Left lung (tissue), 4 donors: ENCODE measurements at regions not wholly inside any gene's neighbourhood (a gene's known extent, or its start where the extent isn't known, plus 50 kb on each side); places are given as distances from the start of the nearest gene placed in this dataset.

Source experiments
- ATAC-seq: fragments of 200-7000 bp; cut with Tn5 transposase; one replicate; pipeline ENCODE4 v1.9.1; 2020; ENCODE audit warnings: moderate library complexity
- DNase-seq, 4 donors: peaks; one replicate each; pipeline ENCODE4 v3.0.0-alpha.2; 2013 to 2020
- H3K27ac ChIP-seq, 2 donors: fragments of 200-600 bp; sonication (generic) in 1 of 2; one replicate each; pipeline versions ENCODE4 v1.5.0 to v1.8.0; 2020 to 2021
- H3K27me3 ChIP-seq, 2 donors: fragments of 200-600 bp; sonication (generic) in 1 of 2; one replicate each; pipeline versions ENCODE4 v1.5.0 to v1.8.0; 2020 to 2021
- H3K36me3 ChIP-seq, 2 donors: fragments of 200-600 bp; sonication (generic) in 1 of 2; one replicate each; pipeline versions ENCODE4 v1.5.0 to v1.8.0; 2020 to 2021
- H3K4me1 ChIP-seq, 2 donors: fragments of 200-600 bp; one replicate each; pipeline ENCODE4 v1.8.0; 2021
- H3K4me3 ChIP-seq, 2 donors: fragments of 200-600 bp; sonication (generic) in 1 of 2; one replicate each; pipeline versions ENCODE4 v1.5.0 to v1.8.0; 2020 to 2021; ENCODE audit warnings: mild to moderate bottlenecking in 1 of 2
- H3K9me3 ChIP-seq, 2 donors: fragments of 200-600 bp; sonication (generic) in 1 of 2; one replicate each; pipeline versions ENCODE4 v1.5.0 to v1.8.0; 2020 to 2021
- intact Hi-C, 2 donors: fragments of 100-400 bp; cut with DNase I; formaldehyde crosslinking; loops; one replicate each; pipeline versions ENCODE4 v1.11.2 to v1.14.2; 2022
- TF ChIP-seq, protein P1 (sequence below), 2 donors: fragments of 200-600 bp; sonication (generic) in 1 of 2; IDR thresholded peaks; one replicate each; pipeline versions ENCODE4 v1.5.0 to v1.8.0; 2021; ENCODE audit warnings: antibody characterized with exemption in 2 of 2
- donor health status: DM: no; HTN: yes; CAD: no.
- donor health status: DM: no; HTN: no; CAD: no.

DNA sequence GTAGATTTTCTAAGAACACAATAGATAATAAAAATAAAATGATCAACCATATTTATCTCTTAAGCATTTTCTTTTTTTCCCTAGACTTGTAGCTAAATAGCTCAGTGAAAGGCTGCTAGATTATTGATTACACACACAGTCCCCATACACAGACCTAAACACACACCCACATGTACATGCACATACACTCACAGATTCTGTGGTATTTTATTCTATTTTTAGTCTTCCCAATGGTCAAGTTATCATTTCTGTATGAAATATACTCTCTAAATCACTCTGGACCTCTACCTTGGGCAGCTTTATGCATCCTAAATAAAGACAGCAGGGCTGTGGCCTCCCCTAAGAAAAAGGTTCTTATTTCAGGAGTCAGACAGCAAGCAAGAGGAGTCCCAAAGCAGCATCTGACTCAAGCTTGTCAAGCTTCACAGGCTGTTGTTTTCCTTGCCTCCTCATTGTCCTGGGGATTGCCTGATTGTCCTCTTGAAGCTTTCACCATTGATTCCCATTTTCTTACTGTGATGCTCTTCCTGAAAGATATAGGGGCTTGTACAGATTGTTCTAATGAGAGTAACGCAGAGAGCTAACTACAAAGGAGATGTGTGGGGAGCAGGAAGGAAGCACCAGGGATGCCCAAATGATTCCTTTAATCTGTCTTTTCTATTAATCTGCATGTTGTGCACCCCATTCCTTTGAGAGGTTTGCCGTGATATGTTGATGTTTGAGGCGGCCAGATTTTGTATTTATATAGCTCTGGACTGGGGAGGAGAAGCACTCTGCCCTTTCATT lies 986.5 kb downstream of the PCDH17 start:
- Histone ChIP-seq H3K9me3 (peaks cover 0 to 3% of the 10 kb centered on the region in 2 donors), H3K27ac (no peak overlapping the region), H3K4me1 (no peaks in the 10 kb centered on the region), H3K27me3 (no peaks in the 10 kb centered on the region), H3K4me3 (no peak overlapping the region), H3K36me3 (no peaks in the 10 kb centered on the region)
- TF ChIP-seq, protein P1, sequence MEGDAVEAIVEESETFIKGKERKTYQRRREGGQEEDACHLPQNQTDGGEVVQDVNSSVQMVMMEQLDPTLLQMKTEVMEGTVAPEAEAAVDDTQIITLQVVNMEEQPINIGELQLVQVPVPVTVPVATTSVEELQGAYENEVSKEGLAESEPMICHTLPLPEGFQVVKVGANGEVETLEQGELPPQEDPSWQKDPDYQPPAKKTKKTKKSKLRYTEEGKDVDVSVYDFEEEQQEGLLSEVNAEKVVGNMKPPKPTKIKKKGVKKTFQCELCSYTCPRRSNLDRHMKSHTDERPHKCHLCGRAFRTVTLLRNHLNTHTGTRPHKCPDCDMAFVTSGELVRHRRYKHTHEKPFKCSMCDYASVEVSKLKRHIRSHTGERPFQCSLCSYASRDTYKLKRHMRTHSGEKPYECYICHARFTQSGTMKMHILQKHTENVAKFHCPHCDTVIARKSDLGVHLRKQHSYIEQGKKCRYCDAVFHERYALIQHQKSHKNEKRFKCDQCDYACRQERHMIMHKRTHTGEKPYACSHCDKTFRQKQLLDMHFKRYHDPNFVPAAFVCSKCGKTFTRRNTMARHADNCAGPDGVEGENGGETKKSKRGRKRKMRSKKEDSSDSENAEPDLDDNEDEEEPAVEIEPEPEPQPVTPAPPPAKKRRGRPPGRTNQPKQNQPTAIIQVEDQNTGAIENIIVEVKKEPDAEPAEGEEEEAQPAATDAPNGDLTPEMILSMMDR (IDR thresholded peaks at IDR 0.05) = no peak
- intact Hi-C loops = no loop called here
- no peak for DNase-seq
- no peak for ATAC-seq

DNA sequence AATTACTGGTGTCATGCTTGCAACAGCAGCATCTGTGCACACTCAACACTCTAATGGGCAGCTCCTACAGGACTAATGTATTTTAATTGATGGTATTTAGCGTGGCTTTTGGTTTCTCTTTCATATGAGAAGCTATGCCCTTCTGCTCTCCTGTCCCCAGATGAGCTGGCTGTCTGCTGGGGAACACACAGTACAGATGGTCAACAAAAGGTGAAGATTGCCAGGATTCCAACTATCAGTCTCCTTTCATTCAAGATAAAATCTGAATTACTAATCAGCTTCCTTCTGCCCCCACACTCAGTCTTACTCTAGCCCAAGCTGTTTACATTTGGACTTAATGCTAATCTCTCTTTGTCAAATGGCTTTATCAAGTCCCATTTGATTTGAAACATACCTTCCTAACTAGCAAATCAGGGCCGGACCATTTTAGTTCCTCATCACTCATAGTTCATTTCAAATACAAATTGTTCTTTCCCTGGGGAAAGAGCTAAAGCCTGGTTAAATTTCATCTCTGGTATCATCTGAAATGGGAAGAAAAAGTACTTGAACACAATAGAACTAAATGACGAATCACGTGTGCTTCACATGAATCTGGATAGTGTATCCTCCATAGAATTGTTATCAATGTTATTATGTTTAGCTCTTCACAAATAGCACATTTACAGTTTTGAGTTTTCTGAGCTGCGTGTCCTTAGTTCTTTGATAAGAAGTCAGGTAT lies 988.0 kb downstream of the PCDH17 start:
- H3K4me3 ChIP-seq = no peak overlapping the region
- no peaks in the 10 kb centered on the region for H3K36me3 ChIP-seq
- intact Hi-C loops = no loop called here
- ATAC-seq (no peak), DNase-seq (no peak)
- H3K4me1 ChIP-seq = no peaks in the 10 kb centered on the region
- no peak overlapping the region for H3K27ac ChIP-seq
- TF ChIP-seq, protein P1 (IDR thresholded peaks at IDR 0.05) = no peak
- H3K9me3 ChIP-seq = no peaks in the 10 kb centered on the region
- no peaks in the 10 kb centered on the region for H3K27me3 ChIP-seq

DNA sequence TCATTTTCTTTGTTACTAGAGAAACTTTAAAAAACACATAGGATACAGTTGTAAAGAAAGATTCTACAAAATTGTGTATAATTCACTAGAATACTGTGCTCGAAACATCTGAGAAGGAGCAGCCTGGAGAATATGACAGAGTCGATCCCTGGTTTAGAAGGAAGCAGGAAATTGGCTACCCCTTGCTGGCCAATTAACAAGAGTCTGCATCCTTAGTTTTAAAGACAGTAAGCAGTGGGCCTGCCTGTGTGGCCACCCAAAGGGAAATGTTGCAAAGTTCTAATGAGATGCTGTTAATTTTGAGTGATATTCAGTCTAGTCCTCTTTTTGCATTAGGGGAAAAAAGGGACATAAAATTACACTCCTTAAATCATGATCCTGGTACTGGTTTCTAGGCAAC lies 988.6 kb downstream of the PCDH17 start:
- Histone ChIP-seq H3K4me3 (no peak overlapping the region), H3K4me1 (no peaks in the 10 kb centered on the region), H3K27me3 (no peaks in the 10 kb centered on the region), H3K9me3 (peaks cover 0 to 4% of the 10 kb centered on the region in 2 donors), H3K36me3 (no peaks in the 10 kb centered on the region), H3K27ac (no peak overlapping the region)
- ATAC-seq (no peak), DNase-seq (no peak)
- TF ChIP-seq, protein P1 (IDR thresholded peaks at IDR 0.05) = no peak
- intact Hi-C loops = no loop called here

DNA sequence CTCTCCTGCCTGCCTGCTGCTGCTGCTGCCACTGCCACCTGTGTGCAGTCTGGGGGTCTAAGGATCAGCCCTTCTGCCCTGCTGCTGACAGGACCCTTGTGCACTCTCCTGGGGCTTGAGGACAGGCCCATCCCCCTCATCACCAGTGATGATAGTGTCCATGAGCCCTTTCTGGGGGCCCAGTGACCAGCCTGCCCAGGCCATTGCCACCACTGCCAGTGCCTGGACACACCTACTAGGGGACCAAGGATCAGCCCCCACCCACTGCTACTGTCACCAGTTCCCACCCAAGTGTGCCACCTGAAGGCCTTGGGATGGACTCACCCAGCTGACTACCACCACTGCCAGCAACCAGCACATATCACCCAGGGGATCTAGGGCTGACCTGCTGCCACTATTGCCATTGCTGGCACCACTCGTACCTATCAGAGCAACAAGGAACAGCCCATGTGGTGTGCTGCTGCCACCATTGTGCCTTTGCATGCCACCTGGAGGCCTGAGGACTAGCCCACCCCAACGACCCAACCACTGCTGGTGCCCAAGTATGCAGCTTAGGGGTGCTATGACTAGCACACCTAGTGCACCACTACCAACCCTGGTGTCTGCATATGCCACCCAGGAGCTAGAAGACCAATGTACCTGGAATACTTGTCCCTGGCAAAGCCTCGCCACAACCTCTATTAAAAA lies 994.3 kb downstream of the PCDH17 start:
- no peak for ATAC-seq
- TF ChIP-seq, protein P1 (IDR thresholded peaks at IDR 0.05) = no peak
- intact Hi-C loops = no loop called here

DNA sequence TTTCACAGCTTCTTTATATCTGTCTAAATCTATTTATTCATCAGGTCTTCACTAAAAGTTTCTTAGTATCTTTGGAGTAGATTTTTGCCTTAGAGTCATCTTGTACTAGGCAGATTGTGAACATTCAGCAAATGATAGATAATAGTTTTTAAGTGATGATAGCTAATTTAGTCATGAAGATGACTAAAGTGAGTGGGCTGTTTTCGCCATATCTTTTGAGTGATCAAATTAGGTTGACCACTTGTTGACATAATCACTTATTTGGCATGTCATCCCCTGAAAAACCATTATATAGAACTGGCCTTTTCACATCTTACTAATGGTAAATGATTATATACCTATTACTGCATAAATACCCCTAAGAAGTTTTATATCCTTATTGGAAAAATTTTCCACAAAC lies 999.2 kb downstream of the PCDH17 start:
- no peak overlapping the region for H3K4me3 ChIP-seq
- H3K36me3 ChIP-seq = no peaks in the 10 kb centered on the region
- intact Hi-C loops = no loop called here
- TF ChIP-seq, protein P1 (IDR thresholded peaks at IDR 0.05) = no peak
- H3K4me1 ChIP-seq = no peaks in the 10 kb centered on the region
- no peaks in the 10 kb centered on the region for H3K27me3 ChIP-seq
- no peak for DNase-seq
- no peak for ATAC-seq
- H3K27ac ChIP-seq = no peak overlapping the region
- H3K9me3 ChIP-seq = peaks cover 0 to 7% of the 10 kb centered on the region in 2 donors

More for the DNA sequence above, 994.3 kb downstream of the PCDH17 start:
- Histone ChIP-seq H3K36me3 (no peaks in the 10 kb centered on the region), H3K27me3 (no peaks in the 10 kb centered on the region), H3K9me3 (peaks cover 0 to 14% of the 10 kb centered on the region in 2 donors), H3K4me1 (no peaks in the 10 kb centered on the region), H3K27ac (no peak overlapping the region), H3K4me3 (no peak overlapping the region)
- no peak for DNase-seq
